NOMO-1 treated with dmso at 0.1 percent for 144 hours (cell line): ENCODE measurements at regions not wholly inside any gene's neighbourhood (a gene's known extent, or its start where the extent isn't known, plus 50 kb on each side); places are given as distances from the start of the nearest gene placed in this dataset.

Source experiments
- DNase-seq: peaks from one replicate; lab custom pipeline; 2025; ENCODE audit not compliant: unreplicated experiment; lab: John Stamatoyannopoulos, UW

DNA sequence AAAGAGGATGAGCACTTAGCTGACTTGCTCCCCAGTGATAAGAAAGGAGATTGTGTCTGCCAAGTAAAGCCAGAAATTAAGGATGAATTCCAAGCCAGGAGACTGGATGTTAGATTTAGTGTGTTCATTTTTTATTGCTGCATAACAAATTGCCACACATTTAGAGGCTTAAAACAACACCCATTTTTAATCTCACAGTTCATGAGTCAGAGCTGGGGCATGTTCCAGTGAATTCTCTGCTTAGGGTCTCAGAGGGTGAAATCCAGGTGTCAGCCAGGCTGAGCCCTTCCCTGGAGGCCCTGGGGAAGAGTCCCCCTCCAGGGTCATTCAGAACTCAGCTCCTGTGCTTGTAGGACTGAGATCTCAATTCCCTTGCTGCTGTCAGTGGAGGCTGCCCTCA is 352.8 kb downstream of the BUD13 start:
- DNase-seq, result no peak

DNA sequence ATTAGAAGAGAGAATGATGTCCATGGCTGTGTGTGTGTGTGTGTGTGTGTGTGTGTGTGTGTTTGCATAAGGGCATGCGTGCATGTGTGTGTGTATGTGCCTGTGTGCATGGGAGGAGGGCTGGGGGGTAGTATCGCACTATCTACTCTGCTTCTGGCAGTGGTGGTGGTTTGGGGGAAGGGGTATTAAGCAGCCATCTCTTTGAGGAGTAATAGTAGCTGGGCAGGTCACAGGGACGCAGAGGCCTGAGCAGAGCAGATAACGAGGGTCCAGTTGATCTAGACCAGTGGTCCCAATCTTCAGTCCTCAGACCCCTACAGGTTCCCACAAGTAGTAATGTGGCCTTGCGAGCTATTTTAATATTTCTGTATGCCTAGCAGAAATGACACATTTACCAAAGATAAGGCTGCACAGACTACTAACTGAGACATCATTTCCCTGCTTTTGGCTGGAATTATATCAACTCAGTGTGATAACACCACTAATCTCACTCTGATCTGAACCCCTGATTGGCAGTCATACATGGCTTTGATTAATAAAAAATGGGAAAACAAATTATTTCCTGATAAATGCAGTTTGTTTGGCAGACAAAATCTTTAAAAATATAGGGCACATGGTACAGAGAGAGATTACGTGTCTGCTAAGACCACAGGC is 354.3 kb downstream of the BUD13 start:
- DNase-seq, result no peak

DNA sequence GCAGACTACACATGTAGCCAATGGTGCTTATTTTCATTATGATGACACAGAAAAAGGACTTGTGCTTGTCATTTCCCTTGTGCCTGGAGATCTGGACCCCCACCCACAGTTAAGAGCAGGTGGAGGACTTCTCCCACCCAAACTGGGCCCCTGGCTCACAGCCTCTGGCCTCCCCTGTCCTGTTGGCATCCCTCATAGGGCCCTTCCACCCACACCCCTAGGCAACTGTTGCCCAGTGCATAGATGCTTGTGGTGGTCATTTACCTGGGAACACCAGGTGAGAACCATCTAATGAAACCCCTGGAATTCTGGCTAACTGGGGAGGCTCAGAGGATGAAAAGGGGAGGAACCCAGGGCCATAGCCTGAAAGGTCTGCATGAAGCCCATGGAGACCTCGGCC is 355.9 kb downstream of the BUD13 start:
- DNase-seq, result no peak

DNA sequence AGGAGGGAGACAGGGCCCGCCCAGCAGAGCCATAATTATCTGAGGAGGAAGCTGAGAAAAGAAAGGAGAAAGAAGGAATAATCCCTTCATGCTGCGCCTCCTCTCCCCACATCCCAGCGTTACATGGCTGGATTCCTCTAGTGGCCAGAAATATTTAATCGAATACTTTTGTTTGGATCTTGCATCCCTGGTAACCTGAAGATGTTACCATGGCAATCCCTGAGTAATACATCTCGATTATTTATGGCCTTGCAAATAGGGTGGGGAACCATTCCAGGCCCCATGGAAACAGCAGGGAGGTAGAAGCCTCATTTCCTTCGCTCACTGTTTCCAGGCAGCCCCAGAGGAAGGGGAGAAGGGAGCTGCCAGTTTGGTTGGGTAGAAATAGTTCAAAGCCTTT is 357.7 kb downstream of the BUD13 start:
- no peak for DNase-seq

DNA sequence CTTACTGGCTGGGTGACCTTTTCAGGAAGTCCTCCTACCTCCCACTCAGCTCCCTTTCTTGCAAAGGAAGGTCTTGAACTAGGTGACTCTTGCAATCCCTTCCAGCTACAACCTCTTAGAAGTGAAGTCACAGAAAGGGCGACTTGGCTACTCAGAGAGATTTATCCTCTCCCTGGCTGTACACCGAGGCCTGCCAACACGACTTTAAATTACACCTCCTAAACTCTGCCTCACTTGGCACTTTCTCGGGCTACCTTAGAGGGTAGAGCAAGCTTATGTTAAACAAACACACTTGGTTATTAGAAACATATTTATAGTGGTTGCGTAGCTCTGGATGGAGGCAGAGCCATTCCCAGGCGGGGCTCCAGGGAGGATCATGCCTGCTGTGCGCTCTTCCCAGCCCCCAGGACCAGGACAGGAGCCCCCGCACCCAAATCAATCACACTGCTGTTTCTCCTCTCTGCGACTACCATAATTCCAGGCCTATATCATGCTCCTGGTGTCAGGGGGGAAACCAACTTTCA is 358.4 kb downstream of the BUD13 start:
- DNase-seq, result no peak

DNA sequence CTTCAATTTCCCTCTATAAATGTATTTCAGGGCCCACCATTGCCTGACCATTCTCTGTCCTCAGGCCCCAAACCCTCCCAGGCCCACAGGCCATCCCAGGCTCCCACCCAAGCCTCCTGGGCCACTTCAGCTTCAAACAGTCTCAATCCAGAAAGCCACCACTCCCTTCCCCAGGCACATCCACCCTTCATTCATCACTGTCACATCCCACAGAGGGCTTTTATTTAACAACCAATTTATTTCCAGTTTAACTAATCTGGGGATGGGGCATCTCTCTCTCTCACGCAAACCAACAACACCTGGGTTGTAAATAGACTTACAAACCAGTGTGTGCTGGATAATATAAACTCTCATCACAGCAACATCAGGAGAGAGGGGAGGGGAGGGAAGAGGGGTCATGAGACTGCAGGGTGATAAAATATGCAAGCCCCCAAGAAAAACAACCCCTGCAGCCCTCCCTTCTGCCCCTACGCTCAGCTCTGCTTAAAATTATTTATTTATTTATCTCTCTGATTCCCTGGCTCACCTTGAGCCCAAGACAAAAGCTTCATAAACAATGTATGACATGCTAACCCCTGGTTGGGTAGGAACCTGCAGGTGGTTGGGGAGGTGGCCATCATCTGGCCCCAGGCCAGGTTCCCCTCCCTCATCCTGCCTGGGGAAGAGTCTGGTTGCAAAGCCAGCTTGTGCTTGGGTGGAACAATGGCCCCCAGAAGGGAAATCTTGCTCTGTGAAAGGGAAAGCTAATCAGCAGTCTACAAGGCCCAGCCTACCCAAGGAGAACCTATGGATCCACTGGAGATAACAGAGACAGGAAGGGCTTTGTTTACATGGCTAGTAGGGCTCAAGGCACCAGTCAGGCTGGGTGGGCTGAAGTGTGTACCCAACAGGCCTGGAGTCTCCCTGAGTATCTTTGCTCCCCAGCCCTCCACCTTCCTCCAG is 359.2 kb downstream of the BUD13 start:
- DNase-seq, result no peak

DNA sequence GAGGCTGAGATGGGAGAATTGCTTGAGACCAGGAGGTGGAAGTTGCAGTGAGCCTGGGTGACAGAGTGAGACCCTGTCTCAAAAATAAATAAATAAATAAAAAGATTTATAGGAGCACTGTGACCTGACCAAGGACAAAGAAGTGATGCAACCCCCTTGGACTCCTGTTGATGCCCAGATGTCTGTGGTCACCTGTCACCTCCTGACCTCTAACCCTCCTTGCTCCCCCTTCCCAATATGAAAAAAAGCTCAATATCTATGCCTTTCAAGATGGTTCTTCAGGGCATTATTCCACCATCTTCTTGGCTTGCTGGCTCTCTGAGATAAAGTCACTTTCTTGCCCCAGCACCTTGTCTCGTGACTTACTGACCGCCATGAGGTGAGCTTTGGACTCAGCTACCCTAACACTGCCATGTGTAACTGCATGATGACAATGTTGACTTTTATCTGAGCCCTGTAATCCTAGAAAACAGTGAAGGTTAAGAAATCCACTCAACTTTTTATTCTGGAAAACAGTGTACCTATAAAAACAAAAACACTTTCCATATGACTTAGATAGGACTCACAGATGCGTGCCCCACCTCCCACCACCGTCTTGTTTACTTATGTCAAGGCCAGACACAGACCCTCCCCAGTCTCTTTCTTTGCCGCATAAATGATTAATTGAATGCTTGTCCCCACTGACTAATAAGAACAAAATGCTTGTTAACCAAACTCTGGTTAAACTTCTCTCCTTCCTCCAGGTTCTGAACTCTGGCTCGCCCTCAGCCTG is 360.5 kb downstream of the BUD13 start:
- no peak for DNase-seq

DNA sequence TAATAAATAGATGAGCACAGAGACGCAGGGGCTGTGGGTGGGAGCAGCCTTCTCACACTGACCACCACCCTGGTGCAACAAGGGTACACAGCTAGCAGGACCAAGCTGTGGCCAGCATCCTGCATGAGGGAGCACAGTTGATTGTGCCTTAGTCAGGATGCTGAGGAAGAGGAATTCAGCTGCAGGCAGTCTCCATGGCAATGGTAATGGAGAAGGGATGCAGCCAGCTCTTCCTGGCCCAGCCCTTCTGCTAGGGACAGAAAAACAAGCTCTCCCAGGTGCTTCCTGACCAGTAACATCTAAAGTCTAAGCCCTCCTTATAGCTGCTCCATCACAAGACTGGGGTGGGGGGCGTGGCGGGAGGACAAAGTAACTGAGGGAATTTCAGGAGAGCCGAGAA is 363.5 kb downstream of the BUD13 start:
- DNase-seq, result no peak

DNA sequence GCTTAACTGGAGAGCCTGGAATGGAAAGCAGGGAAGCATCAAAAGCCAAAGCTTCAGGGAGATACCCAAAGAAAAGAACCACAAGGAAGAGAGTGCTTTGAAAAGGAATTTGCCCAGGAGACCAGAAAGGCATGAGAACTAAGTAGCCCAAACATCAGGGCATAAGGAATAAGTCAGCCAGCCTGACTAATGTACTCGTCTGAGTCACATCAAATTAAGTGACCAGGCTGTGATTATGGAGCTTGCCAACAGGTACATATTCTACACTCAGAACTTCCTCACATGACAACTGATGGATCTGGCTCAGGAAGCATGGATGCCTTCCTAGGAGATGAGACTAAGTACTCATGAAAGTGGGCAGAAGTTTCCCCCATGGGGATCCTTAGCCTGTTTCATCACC is 366.7 kb downstream of the BUD13 start:
- no peak for DNase-seq

DNA sequence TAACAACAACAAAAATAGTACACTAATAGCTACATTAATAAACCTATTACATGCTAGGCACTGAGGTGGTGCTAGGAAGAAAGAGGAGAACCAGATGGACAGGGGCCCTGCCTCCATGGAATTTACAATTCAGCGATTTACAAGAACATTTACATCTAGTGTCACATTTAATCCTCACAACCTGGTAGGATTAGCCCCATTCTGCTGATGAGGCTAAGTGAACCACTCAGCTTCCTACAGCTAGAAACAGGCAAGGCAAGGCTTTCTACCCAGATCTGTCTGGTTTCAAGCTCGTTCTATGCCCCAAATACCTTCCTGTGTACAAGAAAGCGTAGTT is 368.4 kb downstream of the BUD13 start:
- DNase-seq, result no peak

DNA sequence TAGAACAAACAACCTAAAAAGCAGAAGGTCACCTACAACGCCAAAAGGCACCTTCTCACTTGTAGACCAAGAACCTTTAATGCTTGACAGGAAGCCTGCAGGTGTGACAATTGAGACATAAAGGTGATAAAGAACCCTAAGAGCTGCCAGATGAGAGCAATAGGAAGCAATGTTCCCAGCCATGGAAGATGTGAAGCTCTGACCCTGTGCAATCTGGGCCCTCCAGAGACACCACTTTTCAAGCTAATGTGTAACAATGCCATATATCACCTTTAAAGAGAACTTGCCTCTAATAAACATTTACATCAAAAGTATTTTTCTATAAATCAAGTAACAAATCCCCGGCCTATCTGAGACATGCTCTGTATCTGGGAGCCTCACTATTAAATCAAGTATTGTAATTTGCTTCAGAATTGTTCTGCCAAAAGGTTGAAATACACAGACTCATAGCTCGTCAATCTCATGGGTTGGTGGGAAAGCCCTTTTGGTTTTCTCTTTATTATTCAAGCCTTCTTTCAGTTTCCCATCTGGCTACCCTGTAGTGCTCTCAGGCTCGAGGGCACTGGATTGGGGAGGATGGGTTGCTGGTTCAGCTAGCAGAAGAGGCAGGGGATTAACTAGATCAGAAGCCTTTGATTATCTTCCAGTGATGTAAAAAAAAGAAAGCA is 368.9 kb downstream of the BUD13 start:
- DNase-seq, result no peak

DNA sequence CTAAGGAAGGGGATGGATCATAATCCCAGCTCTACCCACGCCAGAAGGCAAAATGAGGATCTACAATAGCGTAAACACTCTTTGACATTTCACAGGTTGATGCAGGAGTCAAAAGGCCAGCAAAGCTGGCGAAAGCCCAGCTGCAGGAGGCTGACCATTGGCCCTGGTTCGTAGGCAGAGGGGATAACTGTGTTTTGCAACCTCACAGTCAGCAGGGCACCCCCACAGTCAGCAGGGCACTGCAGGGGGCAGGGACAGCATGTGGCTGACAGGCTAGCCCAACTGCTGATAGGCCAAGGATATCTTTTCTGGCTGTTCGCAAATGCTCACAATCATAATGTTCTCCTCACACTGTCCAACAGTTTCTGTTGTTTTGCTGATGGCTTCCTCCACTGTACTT is 372.7 kb downstream of the BUD13 start:
- no peak for DNase-seq

DNA sequence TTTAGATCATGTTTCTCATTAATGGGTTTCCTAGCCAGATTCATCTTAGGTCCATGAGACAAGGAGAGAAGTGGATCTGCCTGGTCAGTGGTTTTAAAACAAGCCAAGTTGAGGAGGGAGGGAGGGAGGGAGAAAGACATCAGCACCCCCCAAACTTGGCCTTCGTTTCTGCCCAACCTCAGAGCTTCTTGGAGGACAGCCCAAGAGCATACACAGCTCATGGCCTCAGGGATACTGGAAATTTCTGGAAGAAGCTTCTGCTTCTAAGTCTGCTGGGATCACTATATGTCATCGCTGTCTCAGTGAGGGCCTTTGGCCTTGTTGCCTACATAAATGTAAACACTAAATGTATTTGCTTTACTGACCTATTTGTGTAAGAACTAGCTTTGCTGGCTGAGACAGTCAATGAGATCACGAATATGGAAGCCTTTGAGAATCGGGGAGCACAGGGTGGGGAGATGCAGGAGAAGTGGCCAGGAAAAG is 375.1 kb downstream of the BUD13 start:
- no peak for DNase-seq

DNA sequence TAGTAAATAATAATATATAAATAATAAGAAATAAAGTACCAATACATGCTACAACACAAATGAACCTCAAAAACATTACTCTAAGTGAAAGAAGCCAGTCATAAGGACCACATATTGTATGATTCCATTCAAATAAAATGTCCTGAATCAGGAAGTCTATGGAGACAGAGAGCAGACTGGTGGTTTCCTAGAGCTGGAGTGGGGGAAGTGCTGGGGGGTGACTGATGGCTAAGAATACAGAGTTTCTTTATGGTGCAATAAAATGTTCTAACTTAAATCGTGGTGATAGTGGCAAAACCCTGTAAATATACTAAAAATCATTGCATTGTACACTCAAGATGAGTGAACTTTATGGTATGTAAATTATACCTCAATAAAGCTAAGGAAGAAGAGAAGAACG is 376.5 kb downstream of the BUD13 start:
- DNase-seq, result no peak

DNA sequence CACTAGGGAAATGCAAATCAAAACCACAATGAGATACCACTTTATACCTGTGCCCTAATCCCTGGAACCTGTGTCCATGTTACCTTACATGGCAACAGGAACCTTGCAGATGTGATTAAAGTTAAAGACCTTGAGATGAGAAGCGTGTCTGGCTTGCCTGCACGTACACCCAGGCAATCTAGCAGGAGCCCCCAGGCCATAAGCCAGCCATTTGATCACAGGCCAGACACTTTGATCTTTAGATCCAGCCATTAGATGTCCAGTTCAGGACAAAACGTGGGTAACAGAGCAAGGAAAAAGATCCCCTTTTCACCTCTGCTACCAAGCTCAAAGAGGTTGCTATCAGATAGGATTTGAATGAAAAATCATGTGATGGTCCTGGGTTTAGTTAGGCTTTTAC is 378.8 kb downstream of the BUD13 start:
- DNase-seq, result no peak

DNA sequence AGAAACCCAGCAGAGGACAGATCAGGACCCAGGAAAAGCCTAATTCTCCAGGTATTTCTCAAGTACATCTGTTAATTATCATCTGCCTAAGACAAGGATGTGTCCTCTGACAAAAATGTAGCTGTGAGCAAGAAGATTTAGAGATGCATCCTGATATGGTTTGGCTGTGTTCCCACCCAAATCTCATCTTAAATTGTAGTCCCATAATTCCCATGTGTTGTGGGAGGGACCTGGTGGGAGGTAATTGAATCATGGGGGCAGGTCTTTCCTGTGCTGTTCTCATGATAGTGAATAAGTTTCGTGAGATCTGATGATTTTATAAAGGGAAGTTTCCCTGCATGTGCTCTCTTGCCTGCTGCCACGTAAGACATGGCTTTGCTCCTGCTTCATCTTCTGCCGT is 381.8 kb downstream of the BUD13 start:
- no peak for DNase-seq

DNA sequence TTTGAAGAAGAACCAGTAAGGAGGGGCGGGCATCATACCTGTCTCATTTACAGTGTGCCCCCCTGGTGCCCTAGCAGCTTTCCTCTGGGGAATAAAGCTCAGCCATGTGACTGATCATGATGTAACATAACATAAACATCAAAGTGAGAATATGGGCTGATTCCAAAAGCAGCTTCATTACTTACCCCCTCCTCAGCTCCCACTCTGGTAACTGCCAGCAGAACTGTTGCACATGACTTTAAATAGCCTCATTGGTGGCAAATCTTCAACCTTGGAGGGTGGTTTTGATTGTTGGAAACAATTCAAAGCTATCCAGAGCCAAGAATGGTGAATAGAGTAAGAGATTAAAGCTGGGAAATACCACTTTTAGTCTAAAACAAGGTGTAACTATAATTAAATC is 384.6 kb downstream of the BUD13 start:
- no peak for DNase-seq

DNA sequence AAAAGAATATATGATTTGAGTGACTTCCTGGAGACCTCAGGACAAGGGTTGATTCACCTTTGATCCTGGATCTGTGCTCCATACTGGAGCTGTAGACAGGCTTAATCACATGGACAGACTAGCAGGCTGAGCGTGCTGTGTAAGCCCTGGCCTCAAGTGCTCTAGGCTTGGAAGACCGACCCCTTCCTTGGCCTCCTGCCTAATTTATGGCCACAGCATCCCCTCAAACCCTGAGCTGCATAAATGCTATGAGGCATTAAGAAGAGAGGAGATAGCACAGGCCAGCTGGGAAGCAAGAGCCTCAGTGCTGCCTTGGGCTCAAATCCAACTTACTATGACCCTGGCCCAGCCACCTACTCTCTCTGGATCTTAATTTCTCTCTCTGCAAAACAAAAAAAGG is 385.1 kb downstream of the BUD13 start:
- no peak for DNase-seq

DNA sequence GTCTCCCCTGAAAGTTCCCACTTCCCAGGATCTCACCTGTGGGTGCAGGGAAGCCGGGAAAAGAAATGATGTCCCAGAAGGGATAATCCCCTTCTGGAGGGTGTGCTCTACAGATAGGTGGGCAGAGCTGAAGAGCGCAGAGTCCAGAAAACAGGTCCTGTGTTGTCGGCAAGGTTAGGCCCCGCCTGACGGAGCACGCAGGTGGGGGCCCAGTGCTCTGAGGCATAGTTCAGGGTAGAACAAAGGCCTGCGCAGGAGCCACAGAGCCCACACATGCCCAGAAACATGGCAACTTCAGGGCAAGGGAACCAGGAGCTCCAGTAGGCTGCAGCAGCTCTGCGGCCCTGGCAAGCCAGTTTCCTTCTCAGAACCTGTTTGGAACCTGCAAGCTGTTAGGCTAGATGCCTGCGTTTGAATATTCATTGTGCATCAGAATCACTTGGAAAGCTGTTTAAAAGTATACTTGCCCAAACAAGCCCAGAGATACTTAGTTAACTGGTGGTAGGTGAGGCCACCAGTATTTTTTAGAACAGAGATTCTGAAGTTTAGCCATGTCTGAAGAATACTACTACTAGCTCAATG is 386.6 kb downstream of the BUD13 start:
- no peak for DNase-seq

DNA sequence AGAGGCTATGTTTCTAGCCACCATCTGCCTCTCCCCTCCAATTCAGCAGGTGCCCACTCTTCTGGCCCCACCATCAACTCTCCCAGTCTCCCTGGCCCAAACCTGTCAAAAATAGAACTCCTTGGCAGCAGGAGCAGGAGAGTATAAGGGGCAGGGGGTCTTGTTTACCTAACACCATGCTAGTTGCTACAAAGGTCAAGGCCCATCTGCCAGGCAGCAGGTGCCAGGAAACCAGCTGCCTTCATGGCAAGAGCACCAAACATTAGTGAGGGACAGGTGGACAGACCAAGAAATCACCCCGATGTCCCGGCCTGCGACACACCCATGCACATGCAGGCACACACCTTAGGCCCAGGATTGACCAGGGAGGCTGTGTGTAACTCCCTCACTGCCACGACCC is 387.9 kb downstream of the BUD13 start:
- DNase-seq, result no peak

DNA sequence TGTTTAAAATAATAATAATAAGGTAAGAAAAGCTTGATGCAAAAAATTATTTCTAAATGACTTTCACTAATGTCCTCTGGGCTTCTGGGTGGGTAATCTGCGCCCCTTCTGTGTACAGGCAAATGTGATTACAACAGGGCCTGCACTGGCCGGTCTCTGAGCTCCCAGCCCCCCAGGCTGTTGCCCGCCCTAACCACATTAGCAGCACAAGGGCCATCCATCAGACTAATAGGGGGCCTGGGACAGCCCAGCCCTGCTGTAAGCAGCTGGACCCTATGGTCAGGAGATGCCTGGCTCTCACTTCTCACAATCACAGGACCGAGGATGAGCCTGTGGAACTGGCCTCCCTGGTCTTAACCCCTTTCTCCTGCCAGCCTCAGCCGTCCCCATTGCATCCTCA is 388.4 kb downstream of the BUD13 start:
- no peak for DNase-seq
